ENCODE measurements at regions not wholly inside any gene's neighbourhood (a gene's known extent, or its start where the extent isn't known, plus 50 kb on each side); places are given as distances from the start of the nearest gene placed in this dataset.

- no peaks in the 10 kb centered on the region for H3K9me2 ChIP-seq (ENCODE audit: insufficient read depth, low read length)
- no peaks in the 10 kb centered on the region for H3K79me2 ChIP-seq (replicated peaks; ENCODE audit: insufficient read depth, low read length)
- no peaks in the 10 kb centered on the region for H3K27me3 ChIP-seq (ENCODE audit: insufficient read depth, low read depth, low read length)
- H2AFZ ChIP-seq (ENCODE audit: low read depth, low read length): no peak overlapping the region
- no peak overlapping the region for H3K27ac ChIP-seq (ENCODE audit: low read length)
- no peaks in the 10 kb centered on the region for H3F3A ChIP-seq (ENCODE audit: insufficient read depth, low read length, poor library complexity, severe bottlenecking)
- peaks cover 5% of the 10 kb centered on the region for H3K9me3 ChIP-seq (ENCODE audit: low read length)
- H3K36me3 ChIP-seq (ENCODE audit: insufficient read depth, low read length): no peaks in the 10 kb centered on the region
- no peaks in the 10 kb centered on the region for H4K20me1 ChIP-seq (ENCODE audit: insufficient read depth)
- H3K4me2 ChIP-seq (ENCODE audit: low read length): no peak overlapping the region
- H3K9ac ChIP-seq (ENCODE audit: low read length): no peak overlapping the region
- TF ChIP-seq EZH2 (IDR thresholded peaks at IDR 0.05; ENCODE audit: borderline replicate concordance, insufficient read depth, low read length, poor library complexity, severe bottlenecking) (no peak), MXI1 (conservative IDR thresholded peaks at IDR 0.05; ENCODE audit: poor library complexity, severe bottlenecking) (no peak), POLR2AphosphoS5 (IDR thresholded peaks at IDR 0.05) (no peak), REST (IDR thresholded peaks at IDR 0.05; ENCODE audit: borderline replicate concordance) (no peak), TAF1 (IDR thresholded peaks at IDR 0.05; ENCODE audit: low read depth) (no peak), RAD21 (conservative IDR thresholded peaks at IDR 0.05) (no peak), EP300 (conservative IDR thresholded peaks at IDR 0.05; ENCODE audit: poor library complexity, severe bottlenecking) (no peak), SMC3 (conservative IDR thresholded peaks at IDR 0.05; ENCODE audit: poor library complexity) (no peak)
- TF ChIP-seq, protein P1, sequence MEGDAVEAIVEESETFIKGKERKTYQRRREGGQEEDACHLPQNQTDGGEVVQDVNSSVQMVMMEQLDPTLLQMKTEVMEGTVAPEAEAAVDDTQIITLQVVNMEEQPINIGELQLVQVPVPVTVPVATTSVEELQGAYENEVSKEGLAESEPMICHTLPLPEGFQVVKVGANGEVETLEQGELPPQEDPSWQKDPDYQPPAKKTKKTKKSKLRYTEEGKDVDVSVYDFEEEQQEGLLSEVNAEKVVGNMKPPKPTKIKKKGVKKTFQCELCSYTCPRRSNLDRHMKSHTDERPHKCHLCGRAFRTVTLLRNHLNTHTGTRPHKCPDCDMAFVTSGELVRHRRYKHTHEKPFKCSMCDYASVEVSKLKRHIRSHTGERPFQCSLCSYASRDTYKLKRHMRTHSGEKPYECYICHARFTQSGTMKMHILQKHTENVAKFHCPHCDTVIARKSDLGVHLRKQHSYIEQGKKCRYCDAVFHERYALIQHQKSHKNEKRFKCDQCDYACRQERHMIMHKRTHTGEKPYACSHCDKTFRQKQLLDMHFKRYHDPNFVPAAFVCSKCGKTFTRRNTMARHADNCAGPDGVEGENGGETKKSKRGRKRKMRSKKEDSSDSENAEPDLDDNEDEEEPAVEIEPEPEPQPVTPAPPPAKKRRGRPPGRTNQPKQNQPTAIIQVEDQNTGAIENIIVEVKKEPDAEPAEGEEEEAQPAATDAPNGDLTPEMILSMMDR (IDR thresholded peaks at IDR 0.05; ENCODE audit: poor library complexity, severe bottlenecking): no peak
- no peak overlapping the region for H3K4me3 ChIP-seq (ENCODE audit: low read length)
Observed at GRCh38 chr2:105593221-105593967, 151.3 kb upstream of the NCK2 start.

DNA sequence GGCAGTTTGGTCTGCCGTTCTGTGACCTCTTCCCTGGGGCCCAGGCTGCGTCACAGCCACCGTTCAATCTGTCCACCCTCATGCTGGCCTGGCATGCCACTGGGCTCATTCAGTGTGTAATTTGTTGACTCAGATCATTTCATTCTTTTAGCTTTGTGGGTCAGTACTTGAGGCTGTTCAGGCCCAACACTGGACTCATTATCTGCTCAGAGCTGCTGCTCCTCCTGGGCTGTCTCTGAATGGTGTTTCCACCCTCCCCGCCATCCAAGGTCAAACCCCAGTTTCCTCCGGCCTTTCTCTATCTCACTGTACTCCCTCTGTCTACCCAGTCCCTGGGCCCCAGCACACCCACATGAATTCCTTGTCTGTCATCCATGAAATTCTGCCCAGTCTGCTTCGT, 152.4 kb upstream of the NCK2 start:
- Histone ChIP-seq H3K9ac (ENCODE audit: low read length) (no peak overlapping the region), H3K9me2 (ENCODE audit: insufficient read depth, low read length) (no peaks in the 10 kb centered on the region), H2AFZ (ENCODE audit: low read depth, low read length) (no peak overlapping the region), H4K20me1 (ENCODE audit: insufficient read depth) (no peaks in the 10 kb centered on the region), H3K9me3 (ENCODE audit: low read length) (peaks cover 5% of the 10 kb centered on the region), H3F3A (ENCODE audit: insufficient read depth, low read length, poor library complexity, severe bottlenecking) (no peaks in the 10 kb centered on the region), H3K36me3 (ENCODE audit: insufficient read depth, low read length) (no peaks in the 10 kb centered on the region), H3K4me3 (ENCODE audit: low read length) (no peak overlapping the region), H3K27me3 (ENCODE audit: insufficient read depth, low read depth, low read length) (no peaks in the 10 kb centered on the region), H3K4me2 (ENCODE audit: low read length) (no peak overlapping the region), H3K79me2 (replicated peaks; ENCODE audit: insufficient read depth, low read length) (no peaks in the 10 kb centered on the region), H3K27ac (ENCODE audit: low read length) (no peak overlapping the region)
- TF ChIP-seq SMC3 (conservative IDR thresholded peaks at IDR 0.05; ENCODE audit: poor library complexity): no peak
- TF ChIP-seq EP300 (conservative IDR thresholded peaks at IDR 0.05; ENCODE audit: poor library complexity, severe bottlenecking): no peak
- TF ChIP-seq TAF1 (IDR thresholded peaks at IDR 0.05; ENCODE audit: low read depth): no peak
- no peak for TF ChIP-seq MXI1 (conservative IDR thresholded peaks at IDR 0.05; ENCODE audit: poor library complexity, severe bottlenecking)
- TF ChIP-seq EZH2 (IDR thresholded peaks at IDR 0.05; ENCODE audit: borderline replicate concordance, insufficient read depth, low read length, poor library complexity, severe bottlenecking): no peak
- no peak for TF ChIP-seq POLR2AphosphoS5 (IDR thresholded peaks at IDR 0.05)
- TF ChIP-seq REST (IDR thresholded peaks at IDR 0.05; ENCODE audit: borderline replicate concordance): no peak
- no peak for TF ChIP-seq RAD21 (conservative IDR thresholded peaks at IDR 0.05)
- TF ChIP-seq, protein P1 (IDR thresholded peaks at IDR 0.05; ENCODE audit: poor library complexity, severe bottlenecking): no peak
